Activated CD4-positive, CD25-positive, alpha-beta regulatory T cell treated with anti-CD3 and anti-CD28 coated beads, Interleukin-2, amount 50 U/mL, for 72 hours (primary cell): ENCODE measurements at regions not wholly inside any gene's neighbourhood (a gene's known extent, or its start where the extent isn't known, plus 50 kb on each side); places are given as distances from the start of the nearest gene placed in this dataset.

Experiments used
- DNase-seq: peaks from one replicate; pipeline ENCODE4 v3.0.0; 2021

GRCh38 chr9:36461323-36461722, 61.3 kb upstream of the RNF38 start:
- no peak for DNase-seq

- peak; percentile 60 for DNase-seq
These were observed 58.4 kb upstream of the RNF38 start for GRCh38 chr9:36458430-36458915.

GRCh38 chr9:36457836-36458429, 57.9 kb upstream of the RNF38 start:
- no peak for DNase-seq

GRCh38 chr9:36456480-36457065, 56.5 kb upstream of the RNF38 start:
- no peak for DNase-seq

GRCh38 chr9:36451949-36452348, 51.9 kb upstream of the RNF38 start:
- DNase-seq = no peak

- no peak for DNase-seq
These were observed 50.2 kb upstream of the RNF38 start for GRCh38 chr9:36450110-36450732.
